IMR-90 (cell line): ENCODE measurements at regions not wholly inside any gene's neighbourhood (a gene's known extent, or its start where the extent isn't known, plus 50 kb on each side); places are given as distances from the start of the nearest gene placed in this dataset.

Experiments used
- ATAC-seq: fragments of 200-7000 bp; cut with Tn5 transposase; 2 replicates; pipeline ENCODE4 v1.9.1; 2020; ENCODE audit warnings: low read depth, mild to moderate bottlenecking, moderate library complexity
- BruUV-seq: library from RNA; stranded (reverse); fragments of 400-500 nt; replicated peaks from 2 replicates; lab custom pipeline; 2021; lab: Mats Ljungman, UMichigan
- CTCF ChIA-PET: fragments of 300-600 bp; formaldehyde crosslinking; extraction: SDS; loops from one replicate; lab custom pipeline; 2021; ENCODE audit warnings: antibody characterized with exemption; lab: Yijun Ruan, JAX
- POLR2A ChIA-PET: fragments of 300-600 bp; sonication (Branson Sonifier 250); formaldehyde crosslinking; loops from one replicate; lab custom pipeline; 2022; ENCODE audit warnings: antibody characterized with exemption; ENCODE audit not compliant: unreplicated experiment; lab: Charles Lee
- DNase-seq: peaks from one replicate; pipeline ENCODE4 v3.0.0; 2013
- H2AFZ ChIP-seq: replicated peaks from 2 replicates; pipeline ENCODE3; 2013; ENCODE audit warnings: low read length, mild to moderate bottlenecking; ENCODE audit not compliant: poor library complexity
- H2AK5ac ChIP-seq: 2 replicates; pipeline ENCODE4 v1.6.1; 2013; ENCODE audit warnings: low read depth, low read length, inconsistent platforms
- H2AK9ac ChIP-seq: replicated peaks from 2 replicates; pipeline ENCODE3; 2013; ENCODE audit warnings: mild to moderate bottlenecking, low read depth, low read length, moderate library complexity; ENCODE audit not compliant: poor library complexity
- H2BK120ac ChIP-seq: 2 replicates; pipeline ENCODE4 v1.6.1; 2013; ENCODE audit warnings: low read depth, low read length, inconsistent platforms
- H2BK15ac ChIP-seq: 3 replicates; pipeline ENCODE4 v1.6.1; 2013; ENCODE audit warnings: low read depth, low read length, inconsistent platforms
- H2BK20ac ChIP-seq: 2 replicates; pipeline ENCODE4 v1.6.1; 2013; ENCODE audit warnings: low read depth, mild to moderate bottlenecking, inconsistent platforms, low read length, moderate library complexity
- H2BK5ac ChIP-seq: 2 replicates; pipeline ENCODE4 v1.6.1; 2013; ENCODE audit warnings: mild to moderate bottlenecking, low read depth, low read length, inconsistent platforms; ENCODE audit not compliant: poor library complexity, severe bottlenecking
- H3K14ac ChIP-seq: replicated peaks from 2 replicates; pipeline ENCODE4 v1.6.1; 2013; ENCODE audit warnings: low read depth, low read length, inconsistent platforms
- H3K18ac ChIP-seq: 2 replicates; pipeline ENCODE4 v1.6.1; 2013; ENCODE audit warnings: low read depth, low read length, control low read depth
- H3K23ac ChIP-seq: 2 replicates; pipeline ENCODE4 v1.6.1; 2013; ENCODE audit warnings: low read depth, low read length, inconsistent platforms
- H3K27ac ChIP-seq: 2 replicates; pipeline ENCODE4 v1.5.1; 2013; ENCODE audit warnings: mild to moderate bottlenecking, control low read depth, low read length; ENCODE audit not compliant: insufficient read depth
- H3K27me3 ChIP-seq: 2 replicates; pipeline ENCODE4 v1.6.1; 2013; ENCODE audit warnings: low read length; ENCODE audit not compliant: control insufficient read depth, insufficient read depth
- H3K36me3 ChIP-seq: 2 replicates; pipeline ENCODE4 v1.6.1; 2013; ENCODE audit warnings: low read length, mixed read lengths; ENCODE audit not compliant: control insufficient read depth, insufficient read depth
- H3K4ac ChIP-seq: 2 replicates; pipeline ENCODE4 v1.6.1; 2013; ENCODE audit warnings: low read depth, low read length, inconsistent platforms
- H3K4me1 ChIP-seq: 2 replicates; pipeline ENCODE4 v1.6.1; 2013; ENCODE audit warnings: low read length, mixed read lengths; ENCODE audit not compliant: control insufficient read depth, insufficient read depth
- H3K4me2 ChIP-seq: 2 replicates; pipeline ENCODE4 v1.6.1; 2013; ENCODE audit warnings: low read depth, mild to moderate bottlenecking, control low read depth, low read length, moderate library complexity
- H3K4me3 ChIP-seq: 2 replicates; pipeline ENCODE4 v1.5.1; 2013; ENCODE audit warnings: low read depth, mild to moderate bottlenecking, control low read depth, low read length, moderate library complexity; ENCODE audit not compliant: insufficient read depth
- H3K56ac ChIP-seq: 2 replicates; pipeline ENCODE4 v1.6.1; 2013; ENCODE audit warnings: low read length, inconsistent platforms; ENCODE audit not compliant: insufficient read depth; ENCODE audit errors: extremely low read depth
- H3K79me1 ChIP-seq, 2 experiments: 2 replicates each; pipeline ENCODE4 v1.6.1; 2013; ENCODE audit warnings: low read length in 2 of 2, inconsistent platforms in 1 of 2, low read depth in 1 of 2
- H3K9ac ChIP-seq: 2 replicates; pipeline ENCODE4 v1.6.1; 2013; ENCODE audit warnings: low read depth, low read length, control low read depth
- H3K9me1 ChIP-seq: 2 replicates; pipeline ENCODE4 v1.6.1; 2013; ENCODE audit warnings: low read length, inconsistent platforms; ENCODE audit not compliant: insufficient read depth
- H3K9me3 ChIP-seq: 2 replicates; pipeline ENCODE4 v1.6.1; 2013; ENCODE audit warnings: low read length; ENCODE audit not compliant: control insufficient read depth, insufficient read depth
- H4K20me1 ChIP-seq: 2 replicates; pipeline ENCODE4 v1.6.1; 2013; ENCODE audit warnings: low read length, inconsistent platforms; ENCODE audit not compliant: insufficient read depth
- H4K5ac ChIP-seq: 2 replicates; pipeline ENCODE4 v1.6.1; 2013; ENCODE audit warnings: mild to moderate bottlenecking, low read depth, low read length, control low read depth
- H4K8ac ChIP-seq, 2 experiments: 2 replicates each; pipeline ENCODE4 v1.6.1; 2013; ENCODE audit warnings: low read depth in 2 of 2, low read length in 2 of 2, control low read depth in 1 of 2, inconsistent platforms in 1 of 2
- H4K91ac ChIP-seq: 2 replicates; pipeline ENCODE4 v1.6.1; 2013; ENCODE audit warnings: low read depth, low read length, inconsistent platforms; ENCODE audit not compliant: insufficient read depth
- BHLHE40 ChIP-seq: fragments of 150-350 bp; IDR thresholded peaks from 2 replicates; pipeline ENCODE4 v1.6.1; 2016; ENCODE audit warnings: mild to moderate bottlenecking, low read depth, low read length
- CEBPB ChIP-seq: IDR thresholded peaks from 2 replicates; pipeline ENCODE4 v1.6.1; 2012; ENCODE audit warnings: low read depth, low read length, improper control_type of control experiment
- CHD1 ChIP-seq: IDR thresholded peaks from 2 replicates; pipeline ENCODE4 v1.6.1; 2012; ENCODE audit warnings: low read depth, low read length, improper control_type of control experiment
- FOS ChIP-seq: fragments of 150-350 bp; IDR thresholded peaks from 2 replicates; pipeline ENCODE4 v1.6.1; 2016; ENCODE audit warnings: low read depth, low read length
- RAD21 ChIP-seq: IDR thresholded peaks from 2 replicates; pipeline ENCODE4 v1.6.1; 2012; ENCODE audit warnings: low read length, improper control_type of control experiment
- RFX5 ChIP-seq: IDR thresholded peaks from 2 replicates; pipeline ENCODE4 v1.8.0; 2012; ENCODE audit warnings: low read depth, mild to moderate bottlenecking, low read length, moderate library complexity
- WGBS, 2 experiments: methylation state at CpG; one replicate each; pipeline versions ENCODE4 v1.1.5 to v1.1.7; 2013; ENCODE audit warnings: missing lambda C conversion rate in 2 of 2; ENCODE audit not compliant: insufficient read length in 1 of 2; ENCODE audit errors: extremely low coverage in 2 of 2; 5-methylcytosine and 5-hydroxymethylcytosine counted together
- dilution Hi-C: fragments of 300-500 bp; cut with HindIII; formaldehyde crosslinking; loops from one replicate; pipeline ENCODE4 v1.14.3; 2018; ENCODE audit warnings: low sequenced_read_pairs; ENCODE audit not compliant: unreplicated experiment
- in situ Hi-C: fragments of 300-500 bp; cut with MboI; formaldehyde crosslinking; loops from 3 replicates; pipeline ENCODE4 v1.14.3; 2019; ENCODE audit warnings: low sequenced_read_pairs, inconsistent platforms, mixed read lengths
- intact Hi-C: fragments of 100-400 bp; cut with micrococcal nuclease; formaldehyde crosslinking; loops from 2 replicates; pipeline ENCODE4 v1.10.0; 2022
- TF ChIP-seq, protein P1 (sequence below): fragments of 150-350 bp; IDR thresholded peaks from 2 replicates; pipeline ENCODE4 v1.6.1; 2017; ENCODE audit warnings: mild to moderate bottlenecking, antibody characterized with exemption, low read length, low read depth

DNA sequence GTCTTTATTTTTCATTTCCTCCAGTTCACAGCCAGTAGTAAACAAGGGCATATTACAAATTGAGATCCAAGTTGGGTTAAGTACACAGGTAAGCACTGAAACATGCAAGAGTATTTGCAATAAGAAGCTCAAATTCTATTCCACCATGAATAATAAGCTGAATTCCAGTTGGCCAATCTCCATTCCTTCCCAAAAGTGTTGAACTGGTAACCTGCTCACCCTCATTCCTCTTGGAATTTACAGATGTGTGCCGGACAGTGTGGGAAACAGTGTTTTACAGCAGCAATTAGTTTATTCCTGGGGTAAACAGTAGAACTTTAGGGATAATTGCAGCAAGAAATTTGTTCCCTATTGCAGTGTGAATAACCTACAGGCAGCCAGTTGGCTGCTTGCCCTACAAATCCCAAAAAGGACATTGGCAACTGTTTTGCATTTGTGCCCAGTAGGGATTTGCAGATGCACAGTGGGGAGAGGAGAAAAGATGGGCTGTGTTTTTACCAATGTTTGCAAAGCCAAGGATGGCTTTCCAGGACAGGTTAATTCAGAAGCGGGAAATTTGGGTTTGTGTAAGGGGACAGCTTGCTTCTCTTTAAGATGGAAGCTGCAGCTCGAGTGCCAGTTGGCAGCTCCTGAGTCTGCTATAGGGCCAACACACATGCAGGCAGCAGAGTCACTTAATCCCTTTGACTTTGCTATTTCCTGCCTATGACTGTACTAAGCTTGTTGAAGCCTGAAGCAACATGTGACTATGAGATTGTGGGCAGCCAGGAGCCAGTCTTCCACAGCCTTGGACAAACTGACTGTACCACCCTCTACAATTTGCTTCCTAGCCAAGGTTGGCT, 318.9 kb downstream of the MAP2K6 start:
- H3K4me2 ChIP-seq: no peak overlapping the region; the same call in 1 of the 2 replicates
- H2BK15ac ChIP-seq: peak overlapping the region; percentile 17; the same call in 2 of the 3 replicates
- 86% methylated on average over 1 of the region's 3 CpGs; no CpG with 5 or more reads in 1 of the 2 experiments for WGBS, 2 experiments
- H3K4me3 ChIP-seq: no peak overlapping the region
- peak overlapping the region; percentile 63; the same call in 1 of the 2 replicates for H2BK20ac ChIP-seq
- no peak overlapping the region for H2AK9ac ChIP-seq
- H3K36me3 ChIP-seq: no peaks in the 10 kb centered on the region
- peak overlapping the region; percentile 9; the same call in 1 of the 2 replicates for H3K4ac ChIP-seq
- peaks cover 7% of the 10 kb centered on the region; the same call in 1 of the 2 replicates for H3K9me1 ChIP-seq
- POLR2A ChIA-PET: no interaction called here
- peak overlapping the region; percentile 68; the same call in 1 of the 2 replicates for H3K18ac ChIP-seq
- DNase-seq (peak; percentile 88), ATAC-seq (peak; percentile 89)
- no peak overlapping the region; the same call in 1 of the 2 replicates for H2AK5ac ChIP-seq
- H4K20me1 ChIP-seq: no peaks in the 10 kb centered on the region
- dilution Hi-C loops: no loop called here
- H3K27ac ChIP-seq: peak overlapping the region; percentile 10; the same call in 1 of the 2 replicates
- H2BK5ac ChIP-seq: peak overlapping the region; percentile 56
- in situ Hi-C loops: no loop called here
- no peaks in the 10 kb centered on the region for H3K27me3 ChIP-seq
- CTCF ChIA-PET: interaction anchor here (0.9 to 2.1 kb wide), 3 partner anchors 9 to 127 kb away, joined by 3 to 6 read pairs (median 3); no protein-coding TSS in a partner anchor
- H3K4me1 ChIP-seq: peaks cover 15% of the 10 kb centered on the region
- H3K9ac ChIP-seq: no peak overlapping the region
- peak overlapping the region; percentile 44 for H2AFZ ChIP-seq
- H4K8ac ChIP-seq: peak overlapping the region; percentile 8 to 25; a peak in 1 of 4 replicates
- TF ChIP-seq CHD1 (no peak), CEBPB (peak; percentile 39; the same call in 1 of the 2 replicates), BHLHE40 (0 out of 2 replicates have a peak, but pooled peaks have one; percentile 19), FOS (0 out of 2 replicates have a peak, but pooled peaks have one; percentile 19), RFX5 (no peak), RAD21 (no peak)
- TF ChIP-seq, protein P1, sequence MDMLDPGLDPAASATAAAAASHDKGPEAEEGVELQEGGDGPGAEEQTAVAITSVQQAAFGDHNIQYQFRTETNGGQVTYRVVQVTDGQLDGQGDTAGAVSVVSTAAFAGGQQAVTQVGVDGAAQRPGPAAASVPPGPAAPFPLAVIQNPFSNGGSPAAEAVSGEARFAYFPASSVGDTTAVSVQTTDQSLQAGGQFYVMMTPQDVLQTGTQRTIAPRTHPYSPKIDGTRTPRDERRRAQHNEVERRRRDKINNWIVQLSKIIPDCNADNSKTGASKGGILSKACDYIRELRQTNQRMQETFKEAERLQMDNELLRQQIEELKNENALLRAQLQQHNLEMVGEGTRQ: peak; percentile 88
- H3K14ac ChIP-seq: peak overlapping the region; percentile 11; the same call in 1 of the 2 replicates
- no peak overlapping the region for H3K23ac ChIP-seq
- no peaks in the 10 kb centered on the region for H3K9me3 ChIP-seq
- intact Hi-C loops: no loop called here
- peak overlapping the region; percentile 46 for H2BK120ac ChIP-seq
- BruUV-seq: no TSS peak
- H3K56ac ChIP-seq: no peak overlapping the region
- H3K79me1 ChIP-seq: no peaks in the 10 kb centered on the region
- H4K5ac ChIP-seq: peak overlapping the region; percentile 37
- H4K91ac ChIP-seq: peak overlapping the region; percentile 34
